GM12892 (cell line): ENCODE measurements at regions not wholly inside any gene's neighbourhood (a gene's known extent, or its start where the extent isn't known, plus 50 kb on each side); places are given as distances from the start of the nearest gene placed in this dataset.

Experiments
- DNase-seq: peaks from one replicate; pipeline ENCODE4 v3.0.0; 2011; ENCODE audit not compliant: insufficient read length
- FAIRE-seq: peaks from 2 replicates; lab custom pipeline; 2011; peaks lifted over from hg19 to GRCh38; lab: Jason Lieb, UNC
- POLR2A ChIP-seq: IDR thresholded peaks from 2 replicates; pipeline ENCODE4 v1.6.1; 2011; ENCODE audit warnings: low read depth, low read length, control low read depth
- POLR2AphosphoS5 ChIP-seq: IDR thresholded peaks from 2 replicates; pipeline ENCODE4 v1.6.1; 2011; ENCODE audit warnings: low read depth, low read length, control low read depth
- TAF1 ChIP-seq: IDR thresholded peaks from 2 replicates; pipeline ENCODE4 v1.6.1; 2011; ENCODE audit warnings: low read depth, mild to moderate bottlenecking, control low read depth, low read length, borderline replicate concordance

DNA sequence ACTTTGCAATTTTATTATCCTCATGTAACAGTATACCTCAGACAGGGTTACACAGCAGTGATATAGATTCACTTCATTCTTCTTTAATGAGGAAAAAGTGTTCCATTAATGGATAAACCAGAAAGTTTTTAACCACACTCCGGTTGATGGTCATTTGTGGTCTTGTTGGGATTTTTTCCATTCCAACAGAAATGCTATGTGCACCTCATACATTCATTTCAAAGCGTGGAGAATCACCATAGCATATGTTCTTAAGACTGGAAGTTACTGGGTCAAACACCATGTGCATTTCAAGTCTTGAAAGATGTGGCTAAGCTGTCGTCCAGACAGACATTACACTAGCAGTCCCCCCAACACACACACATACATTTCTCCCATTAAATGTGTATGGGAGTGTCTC, 245.8 kb upstream of the CDH5 start:
- FAIRE-seq (no peak), DNase-seq (no peak)
- no peak for TF ChIP-seq TAF1
- TF ChIP-seq POLR2A: no peak
- TF ChIP-seq POLR2AphosphoS5: no peak

DNA sequence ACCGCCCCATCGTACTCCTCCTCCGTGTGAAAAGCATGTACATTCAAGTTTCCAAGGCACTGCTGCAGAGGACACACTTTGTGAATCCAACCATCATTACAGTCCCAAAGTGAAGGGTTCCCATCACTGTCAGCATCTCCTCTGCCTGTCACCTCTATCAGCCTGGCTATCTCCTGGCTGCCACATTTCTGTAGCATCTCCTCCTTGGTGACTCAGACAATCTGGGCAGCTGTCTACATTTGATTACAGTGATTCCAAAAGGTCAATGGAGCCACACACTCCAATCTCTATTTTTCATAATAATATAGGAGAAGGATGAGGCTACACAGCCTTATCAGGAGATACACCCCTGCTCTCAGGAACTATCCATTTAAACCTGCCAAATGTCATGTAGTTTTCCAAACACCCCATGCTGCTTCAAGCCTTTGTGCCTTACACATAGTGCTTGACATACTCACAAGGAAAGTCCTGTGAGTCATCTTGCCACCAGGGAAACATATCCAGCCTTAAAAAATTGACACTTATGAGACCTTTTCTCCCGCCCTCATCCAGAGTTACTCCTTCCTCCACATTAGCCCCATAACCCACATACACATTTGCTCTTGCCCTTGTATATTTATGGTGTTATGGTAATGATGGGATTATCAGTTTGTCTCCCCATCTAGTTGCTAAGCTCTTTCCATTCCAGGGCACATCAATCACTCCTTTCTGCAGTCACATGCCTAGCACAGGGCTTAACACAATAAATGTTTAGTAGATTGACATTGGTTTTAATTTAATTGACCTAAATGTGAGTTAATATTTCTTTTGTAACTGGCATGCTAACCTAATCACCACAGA, 250.1 kb upstream of the CDH5 start:
- TF ChIP-seq TAF1 (no peak), POLR2AphosphoS5 (no peak), POLR2A (no peak)
- FAIRE-seq: peak; percentile 73
- DNase-seq: no peak

DNA sequence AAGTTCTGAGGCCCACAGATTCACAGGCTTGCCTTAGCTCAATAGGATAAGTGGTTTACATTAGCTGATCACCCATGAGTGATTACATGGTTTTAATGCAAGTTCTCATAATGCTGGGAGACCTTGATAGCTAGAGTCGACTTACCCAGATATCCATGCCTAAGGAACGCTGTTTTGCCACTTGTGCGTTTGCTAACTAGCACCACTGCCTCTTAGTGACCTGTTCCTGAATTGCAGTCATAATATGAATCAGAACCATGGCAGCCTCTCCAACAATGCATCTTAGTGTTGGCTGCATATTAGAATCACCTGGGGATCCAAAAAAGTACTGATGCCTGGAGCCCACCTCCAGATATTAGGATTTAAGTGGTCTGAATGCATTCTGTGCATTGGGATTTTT, 251.1 kb upstream of the CDH5 start:
- DNase-seq: no peak
- FAIRE-seq: no peak
- TF ChIP-seq TAF1: no peak
- no peak for TF ChIP-seq POLR2A
- no peak for TF ChIP-seq POLR2AphosphoS5

DNA sequence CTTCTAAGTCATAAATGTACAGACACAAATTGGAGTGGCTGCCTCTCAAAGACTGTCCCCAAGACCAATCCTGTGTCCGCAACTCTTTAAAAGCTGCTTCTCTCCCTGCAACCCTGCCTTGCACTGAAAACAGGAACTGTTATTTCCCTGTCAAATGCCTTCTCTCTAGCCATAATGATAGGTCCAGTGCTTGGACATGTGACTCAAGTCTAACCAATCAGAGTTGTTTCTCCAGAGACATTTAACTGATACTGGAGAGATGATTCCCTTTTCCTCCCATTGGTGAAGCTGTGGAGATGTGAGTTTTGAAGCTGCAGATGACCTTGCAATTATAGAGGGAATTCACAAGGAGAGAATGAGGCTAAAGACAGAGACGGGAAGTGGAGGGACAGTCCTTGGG, 253.3 kb upstream of the CDH5 start:
- TF ChIP-seq POLR2AphosphoS5 (no peak), TAF1 (no peak), POLR2A (no peak)
- FAIRE-seq (no peak), DNase-seq (no peak)

DNA sequence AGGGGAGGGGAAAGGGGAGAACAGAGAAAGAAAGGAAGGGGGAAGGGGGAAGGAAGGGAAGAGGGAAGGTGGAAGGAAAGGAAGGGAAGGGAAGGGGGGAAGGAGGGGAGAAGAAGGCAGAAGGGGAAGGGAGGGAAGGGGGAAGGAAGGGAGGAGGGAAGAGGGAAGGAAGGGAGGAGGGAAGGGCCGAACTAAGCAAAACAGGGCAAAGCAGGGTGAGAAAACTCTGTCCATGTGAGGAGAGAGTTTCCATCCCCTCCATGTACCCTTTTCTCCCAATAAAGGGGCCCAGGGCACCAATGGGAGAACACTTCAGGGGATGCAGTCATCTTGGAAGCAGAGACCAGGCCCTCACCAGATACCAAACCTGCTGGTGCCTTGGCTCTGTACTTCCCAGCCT, 256.8 kb upstream of the CDH5 start:
- FAIRE-seq (no peak), DNase-seq (no peak)
- no peak for TF ChIP-seq TAF1
- TF ChIP-seq POLR2AphosphoS5: no peak
- no peak for TF ChIP-seq POLR2A

DNA sequence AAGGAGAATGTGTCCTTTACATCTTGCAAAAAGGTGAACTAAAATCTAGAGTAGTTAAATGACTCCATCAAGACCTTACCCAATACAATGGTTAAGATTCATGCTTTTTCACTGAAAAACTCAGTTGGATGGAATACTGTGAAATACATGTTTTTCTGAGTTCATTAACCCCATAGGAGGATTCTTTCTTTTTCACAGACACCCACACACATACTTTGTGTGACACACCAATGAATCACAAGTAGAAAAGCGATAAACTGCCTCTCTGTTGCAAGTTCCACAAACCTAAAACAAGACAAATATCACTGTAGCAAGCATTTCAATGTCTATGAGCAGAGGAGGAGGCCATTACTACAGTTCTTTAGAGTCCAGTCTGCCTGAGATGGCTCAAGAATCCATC, 258.8 kb upstream of the CDH5 start:
- TF ChIP-seq TAF1: no peak
- TF ChIP-seq POLR2A: no peak
- TF ChIP-seq POLR2AphosphoS5: no peak
- no peak for FAIRE-seq
- DNase-seq: no peak

DNA sequence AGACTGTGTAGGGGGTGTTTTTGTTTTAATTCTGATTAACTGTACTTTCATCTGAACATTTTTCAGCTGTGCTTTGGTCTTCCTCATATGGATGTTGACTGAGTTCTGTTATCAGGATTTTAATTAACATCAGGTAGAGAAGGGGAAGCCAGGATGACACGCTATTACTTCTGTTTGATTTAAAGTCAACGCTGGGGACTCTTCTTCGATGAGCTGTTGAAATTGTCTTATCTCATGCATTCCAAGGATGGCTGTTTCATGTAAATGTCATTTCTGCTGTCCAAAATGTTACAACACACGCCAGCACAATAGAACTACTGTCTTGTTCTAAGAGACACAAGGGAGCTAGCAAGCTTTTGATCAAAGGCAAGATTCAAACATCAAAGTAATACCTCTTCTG, 263.3 kb upstream of the CDH5 start:
- DNase-seq (no peak), FAIRE-seq (no peak)
- no peak for TF ChIP-seq POLR2A
- no peak for TF ChIP-seq POLR2AphosphoS5
- no peak for TF ChIP-seq TAF1

DNA sequence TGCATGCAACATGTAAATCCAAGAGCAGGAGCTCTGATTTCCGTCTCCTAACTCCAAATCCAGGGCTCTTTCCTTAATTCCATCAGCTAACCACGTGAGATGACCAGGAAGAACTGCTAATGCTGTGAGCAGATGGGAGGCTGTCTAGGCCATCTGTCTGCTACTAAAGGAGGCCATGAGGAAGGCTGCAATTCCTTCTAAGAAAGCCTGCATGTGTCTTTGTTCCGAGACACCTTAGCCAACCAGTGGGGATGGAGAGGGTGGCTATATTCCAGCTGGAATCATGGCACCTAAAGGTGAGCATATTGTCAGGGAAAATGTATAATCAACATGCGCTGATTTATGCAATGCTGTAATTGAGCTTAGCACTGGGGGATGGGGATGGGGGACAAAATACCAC, 267.2 kb upstream of the CDH5 start:
- DNase-seq (no peak), FAIRE-seq (no peak)
- TF ChIP-seq TAF1 (no peak), POLR2A (no peak), POLR2AphosphoS5 (no peak)

DNA sequence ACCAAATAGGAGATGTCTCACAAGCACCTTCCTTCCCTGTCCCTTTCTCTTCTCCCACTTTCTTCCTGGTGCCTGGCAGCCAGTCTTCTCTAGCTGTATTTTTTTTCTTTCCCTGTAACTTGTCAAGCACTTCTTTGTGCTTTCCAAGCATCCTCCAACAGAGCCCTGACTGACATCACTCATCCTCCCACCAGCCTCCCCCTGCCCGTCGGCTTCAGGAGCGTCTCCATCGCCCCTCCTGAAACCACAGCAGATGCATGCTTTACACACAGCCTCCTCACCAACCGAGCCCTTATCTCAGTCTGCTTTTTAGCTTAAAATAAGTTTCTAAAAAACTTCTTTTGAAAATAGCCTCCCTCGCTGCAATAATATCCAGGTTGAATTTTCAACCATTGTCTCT, 268.7 kb upstream of the CDH5 start:
- TF ChIP-seq TAF1 (no peak), POLR2A (no peak), POLR2AphosphoS5 (no peak)
- no peak for DNase-seq
- no peak for FAIRE-seq

DNA sequence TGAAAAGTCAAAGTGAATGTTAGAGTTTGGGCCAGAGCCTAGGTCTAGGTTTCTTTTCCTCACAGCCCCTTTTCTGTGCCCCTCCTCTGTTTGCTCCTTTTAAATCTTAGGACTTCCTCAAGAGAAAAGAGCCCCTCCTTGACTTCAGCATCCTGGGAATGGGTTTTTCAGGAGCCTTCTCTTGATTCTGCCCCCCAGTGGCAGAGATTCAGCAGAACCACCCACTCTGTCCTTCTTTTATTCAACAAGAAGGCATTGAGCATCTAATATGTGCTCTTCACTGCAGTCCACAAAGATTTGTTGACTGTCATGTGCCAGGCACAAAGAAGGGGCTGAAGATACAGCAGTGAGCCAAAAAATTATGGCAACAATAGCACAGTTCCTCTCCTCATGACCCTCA, 270.8 kb upstream of the CDH5 start:
- TF ChIP-seq POLR2A: no peak
- TF ChIP-seq TAF1: no peak
- no peak for TF ChIP-seq POLR2AphosphoS5
- FAIRE-seq (no peak), DNase-seq (no peak)

DNA sequence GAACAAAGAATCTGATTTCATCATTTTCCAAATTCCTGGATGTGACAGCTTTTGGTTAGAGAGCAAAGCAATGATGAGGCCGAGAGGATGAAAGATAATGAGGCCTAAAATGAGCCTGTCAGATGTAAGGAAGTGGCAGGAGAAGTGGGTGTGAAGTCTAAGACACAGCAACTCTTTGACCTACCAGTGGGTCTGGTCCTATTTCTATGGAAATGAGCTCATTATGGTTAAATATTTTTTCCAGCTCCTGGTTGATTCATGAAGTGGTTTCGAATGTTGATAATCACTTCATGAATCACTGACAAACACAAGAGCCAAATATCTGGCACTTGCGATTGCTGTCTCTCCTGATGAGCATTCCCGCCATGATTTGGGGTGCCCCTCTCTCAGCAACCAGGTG, 273.3 kb upstream of the CDH5 start:
- DNase-seq (no peak), FAIRE-seq (no peak)
- TF ChIP-seq POLR2A: no peak
- no peak for TF ChIP-seq TAF1
- no peak for TF ChIP-seq POLR2AphosphoS5

DNA sequence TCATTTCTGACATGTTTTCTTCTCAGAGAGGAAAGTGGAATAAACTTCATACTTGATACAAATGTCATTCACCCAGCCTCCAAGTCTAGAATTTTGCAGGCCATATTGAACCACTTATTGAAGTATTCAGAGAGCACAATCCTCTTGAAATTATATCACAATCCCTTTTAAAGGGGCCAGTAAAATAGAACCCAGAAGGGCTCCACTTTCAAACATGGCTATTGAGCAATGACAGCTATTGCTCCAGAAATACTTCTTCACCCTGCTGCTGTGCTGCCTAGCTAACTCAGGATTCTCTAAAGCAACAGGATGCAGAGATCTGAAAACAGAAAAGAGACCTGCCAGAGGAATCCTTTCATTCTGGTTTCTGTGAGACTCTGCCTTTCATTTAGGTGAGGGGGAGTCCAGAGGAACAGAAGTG, 275.0 kb upstream of the CDH5 start:
- DNase-seq (no peak), FAIRE-seq (no peak)
- TF ChIP-seq POLR2A: no peak
- no peak for TF ChIP-seq TAF1

DNA sequence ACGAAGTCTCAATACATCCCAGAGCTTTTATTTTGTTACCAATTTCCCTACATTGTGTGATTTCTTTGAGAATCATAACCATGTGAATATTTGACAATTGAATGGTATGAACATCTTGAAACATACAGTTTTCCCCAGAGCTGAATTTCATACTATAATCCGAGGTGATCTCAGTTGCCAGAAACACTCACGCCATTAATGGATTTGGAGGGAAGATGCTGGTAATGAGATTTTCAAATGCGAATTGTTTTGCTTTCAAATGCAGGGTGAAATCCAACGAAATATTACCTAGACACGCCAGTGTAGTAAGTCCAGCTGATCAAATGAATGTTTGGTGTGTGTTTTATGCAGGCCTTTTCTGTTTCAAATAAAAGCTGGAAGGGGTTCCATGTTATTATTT, 277.8 kb upstream of the CDH5 start:
- FAIRE-seq (no peak), DNase-seq (no peak)
- TF ChIP-seq POLR2A: no peak
- no peak for TF ChIP-seq POLR2AphosphoS5
- TF ChIP-seq TAF1: no peak

DNA sequence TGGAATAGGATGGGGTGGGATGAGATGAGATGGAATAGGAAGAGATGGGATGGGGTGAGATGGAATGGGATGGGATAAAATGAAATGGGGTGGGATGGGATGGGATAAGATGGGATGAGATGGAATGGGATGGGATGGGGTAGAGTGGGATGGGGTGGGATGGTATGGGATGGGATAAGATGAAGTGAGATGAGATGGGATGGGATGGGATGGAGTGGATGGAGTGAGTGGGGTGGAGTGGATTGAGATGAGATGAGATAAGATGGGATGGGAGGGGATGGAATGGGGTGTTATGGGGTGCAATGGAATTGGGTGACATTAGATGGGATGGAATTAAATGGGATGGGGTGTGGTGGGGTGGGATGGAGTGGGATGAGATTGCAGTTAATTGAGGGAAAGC, 279.2 kb upstream of the CDH5 start:
- TF ChIP-seq TAF1: no peak
- no peak for TF ChIP-seq POLR2A
- TF ChIP-seq POLR2AphosphoS5: no peak
- FAIRE-seq: no peak

More for the DNA sequence above, 279.2 kb upstream of the CDH5 start:
- DNase-seq: no peak
